ENCODE measurements at regions not wholly inside any gene's neighbourhood (a gene's known extent, or its start where the extent isn't known, plus 50 kb on each side); places are given as distances from the start of the nearest gene placed in this dataset.

DNA sequence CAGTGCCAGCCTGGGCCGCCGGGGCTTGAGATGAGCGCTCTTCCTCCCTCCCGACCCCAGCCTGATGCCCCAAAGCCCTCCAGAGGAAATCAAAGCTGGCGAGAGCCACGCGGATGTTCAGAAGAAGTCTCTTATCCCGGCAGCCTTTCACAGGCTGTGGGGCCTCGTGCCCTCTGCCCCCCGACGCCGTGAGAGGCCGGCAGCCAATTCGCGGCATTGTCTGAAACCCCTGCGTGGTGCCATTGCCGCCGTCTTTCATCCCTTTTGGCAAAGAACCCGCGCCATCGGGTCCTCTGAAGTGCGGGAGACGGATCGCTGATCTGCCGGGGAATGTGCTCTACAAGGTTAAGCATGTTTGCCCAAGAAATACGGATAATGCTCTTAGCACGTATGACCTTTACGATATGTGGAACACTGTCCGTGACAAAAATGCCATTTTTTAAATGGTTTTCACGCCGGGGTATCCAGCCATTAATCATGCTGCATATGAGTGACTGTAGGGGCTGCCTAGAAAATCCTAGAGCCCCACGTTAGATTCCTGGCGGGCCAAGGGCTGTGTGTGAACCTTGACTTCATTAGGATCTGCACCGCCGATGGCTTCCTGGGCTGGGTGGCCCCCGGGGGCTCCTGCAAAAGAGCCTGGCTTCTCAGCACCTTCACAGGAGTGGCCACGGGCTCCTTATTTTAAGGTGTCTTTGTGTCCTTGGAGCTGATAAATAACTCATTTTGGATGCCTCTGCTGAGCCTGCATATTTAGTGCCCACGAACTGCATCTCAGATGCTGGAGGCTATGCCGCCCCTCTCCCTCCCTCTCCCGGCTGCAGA is 165.1 kb upstream of the TNRC6C start (continued):
- TF ChIP-seq, protein P1, sequence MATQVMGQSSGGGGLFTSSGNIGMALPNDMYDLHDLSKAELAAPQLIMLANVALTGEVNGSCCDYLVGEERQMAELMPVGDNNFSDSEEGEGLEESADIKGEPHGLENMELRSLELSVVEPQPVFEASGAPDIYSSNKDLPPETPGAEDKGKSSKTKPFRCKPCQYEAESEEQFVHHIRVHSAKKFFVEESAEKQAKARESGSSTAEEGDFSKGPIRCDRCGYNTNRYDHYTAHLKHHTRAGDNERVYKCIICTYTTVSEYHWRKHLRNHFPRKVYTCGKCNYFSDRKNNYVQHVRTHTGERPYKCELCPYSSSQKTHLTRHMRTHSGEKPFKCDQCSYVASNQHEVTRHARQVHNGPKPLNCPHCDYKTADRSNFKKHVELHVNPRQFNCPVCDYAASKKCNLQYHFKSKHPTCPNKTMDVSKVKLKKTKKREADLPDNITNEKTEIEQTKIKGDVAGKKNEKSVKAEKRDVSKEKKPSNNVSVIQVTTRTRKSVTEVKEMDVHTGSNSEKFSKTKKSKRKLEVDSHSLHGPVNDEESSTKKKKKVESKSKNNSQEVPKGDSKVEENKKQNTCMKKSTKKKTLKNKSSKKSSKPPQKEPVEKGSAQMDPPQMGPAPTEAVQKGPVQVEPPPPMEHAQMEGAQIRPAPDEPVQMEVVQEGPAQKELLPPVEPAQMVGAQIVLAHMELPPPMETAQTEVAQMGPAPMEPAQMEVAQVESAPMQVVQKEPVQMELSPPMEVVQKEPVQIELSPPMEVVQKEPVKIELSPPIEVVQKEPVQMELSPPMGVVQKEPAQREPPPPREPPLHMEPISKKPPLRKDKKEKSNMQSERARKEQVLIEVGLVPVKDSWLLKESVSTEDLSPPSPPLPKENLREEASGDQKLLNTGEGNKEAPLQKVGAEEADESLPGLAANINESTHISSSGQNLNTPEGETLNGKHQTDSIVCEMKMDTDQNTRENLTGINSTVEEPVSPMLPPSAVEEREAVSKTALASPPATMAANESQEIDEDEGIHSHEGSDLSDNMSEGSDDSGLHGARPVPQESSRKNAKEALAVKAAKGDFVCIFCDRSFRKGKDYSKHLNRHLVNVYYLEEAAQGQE (IDR thresholded peaks at IDR 0.05) = no peak
- TF ChIP-seq RAD21 (IDR thresholded peaks at IDR 0.05) = no peak

DNA sequence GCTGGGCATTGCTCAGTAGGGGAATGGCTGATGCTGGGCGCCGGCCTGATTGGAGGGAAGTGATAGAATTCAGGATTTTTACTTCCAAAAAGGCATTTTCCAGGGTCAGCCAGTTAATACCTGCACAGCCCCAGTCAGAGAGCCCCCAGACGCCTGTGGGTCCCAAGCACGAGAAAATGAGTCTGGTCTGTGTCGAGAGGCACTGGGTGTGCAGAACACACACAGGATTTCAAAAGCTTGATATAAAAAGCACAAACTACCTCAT is 164.6 kb upstream of the TNRC6C start:
- TF ChIP-seq HNF4G (IDR thresholded peaks at IDR 0.05) = no peak
- TF ChIP-seq FOXA2 (IDR thresholded peaks at IDR 0.05) = no peak
- TF ChIP-seq, protein P2, sequence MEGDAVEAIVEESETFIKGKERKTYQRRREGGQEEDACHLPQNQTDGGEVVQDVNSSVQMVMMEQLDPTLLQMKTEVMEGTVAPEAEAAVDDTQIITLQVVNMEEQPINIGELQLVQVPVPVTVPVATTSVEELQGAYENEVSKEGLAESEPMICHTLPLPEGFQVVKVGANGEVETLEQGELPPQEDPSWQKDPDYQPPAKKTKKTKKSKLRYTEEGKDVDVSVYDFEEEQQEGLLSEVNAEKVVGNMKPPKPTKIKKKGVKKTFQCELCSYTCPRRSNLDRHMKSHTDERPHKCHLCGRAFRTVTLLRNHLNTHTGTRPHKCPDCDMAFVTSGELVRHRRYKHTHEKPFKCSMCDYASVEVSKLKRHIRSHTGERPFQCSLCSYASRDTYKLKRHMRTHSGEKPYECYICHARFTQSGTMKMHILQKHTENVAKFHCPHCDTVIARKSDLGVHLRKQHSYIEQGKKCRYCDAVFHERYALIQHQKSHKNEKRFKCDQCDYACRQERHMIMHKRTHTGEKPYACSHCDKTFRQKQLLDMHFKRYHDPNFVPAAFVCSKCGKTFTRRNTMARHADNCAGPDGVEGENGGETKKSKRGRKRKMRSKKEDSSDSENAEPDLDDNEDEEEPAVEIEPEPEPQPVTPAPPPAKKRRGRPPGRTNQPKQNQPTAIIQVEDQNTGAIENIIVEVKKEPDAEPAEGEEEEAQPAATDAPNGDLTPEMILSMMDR (IDR thresholded peaks at IDR 0.05; ENCODE audit: low read depth, low read length, missing input control) = no peak
- no peak for TF ChIP-seq SP1 (IDR thresholded peaks at IDR 0.05)
- no peak for TF ChIP-seq RAD21 (IDR thresholded peaks at IDR 0.05)
- no peak for TF ChIP-seq HNF4A (conservative IDR thresholded peaks at IDR 0.05)
- TF ChIP-seq YY1 (IDR thresholded peaks at IDR 0.05) = no peak
- TF ChIP-seq, protein P1 (IDR thresholded peaks at IDR 0.05) = no peak
- TF ChIP-seq, protein P3, sequence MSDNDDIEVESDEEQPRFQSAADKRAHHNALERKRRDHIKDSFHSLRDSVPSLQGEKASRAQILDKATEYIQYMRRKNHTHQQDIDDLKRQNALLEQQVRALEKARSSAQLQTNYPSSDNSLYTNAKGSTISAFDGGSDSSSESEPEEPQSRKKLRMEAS (IDR thresholded peaks at IDR 0.05) = no peak
- TF ChIP-seq NR2F2 (IDR thresholded peaks at IDR 0.05) = no peak
- TF ChIP-seq, protein P4, sequence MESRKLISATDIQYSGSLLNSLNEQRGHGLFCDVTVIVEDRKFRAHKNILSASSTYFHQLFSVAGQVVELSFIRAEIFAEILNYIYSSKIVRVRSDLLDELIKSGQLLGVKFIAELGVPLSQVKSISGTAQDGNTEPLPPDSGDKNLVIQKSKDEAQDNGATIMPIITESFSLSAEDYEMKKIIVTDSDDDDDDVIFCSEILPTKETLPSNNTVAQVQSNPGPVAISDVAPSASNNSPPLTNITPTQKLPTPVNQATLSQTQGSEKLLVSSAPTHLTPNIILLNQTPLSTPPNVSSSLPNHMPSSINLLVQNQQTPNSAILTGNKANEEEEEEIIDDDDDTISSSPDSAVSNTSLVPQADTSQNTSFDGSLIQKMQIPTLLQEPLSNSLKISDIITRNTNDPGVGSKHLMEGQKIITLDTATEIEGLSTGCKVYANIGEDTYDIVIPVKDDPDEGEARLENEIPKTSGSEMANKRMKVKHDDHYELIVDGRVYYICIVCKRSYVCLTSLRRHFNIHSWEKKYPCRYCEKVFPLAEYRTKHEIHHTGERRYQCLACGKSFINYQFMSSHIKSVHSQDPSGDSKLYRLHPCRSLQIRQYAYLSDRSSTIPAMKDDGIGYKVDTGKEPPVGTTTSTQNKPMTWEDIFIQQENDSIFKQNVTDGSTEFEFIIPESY (IDR thresholded peaks at IDR 0.05) = no peak
- TF ChIP-seq, protein P5, sequence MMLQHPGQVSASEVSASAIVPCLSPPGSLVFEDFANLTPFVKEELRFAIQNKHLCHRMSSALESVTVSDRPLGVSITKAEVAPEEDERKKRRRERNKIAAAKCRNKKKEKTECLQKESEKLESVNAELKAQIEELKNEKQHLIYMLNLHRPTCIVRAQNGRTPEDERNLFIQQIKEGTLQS (IDR thresholded peaks at IDR 0.05) = no peak
- no peak for TF ChIP-seq GABPA (IDR thresholded peaks at IDR 0.05 in 1 of 2, conservative IDR thresholded peaks at IDR 0.05 in 1 of 2)
- TF ChIP-seq JUND (IDR thresholded peaks at IDR 0.05) = no peak
- no peak for TF ChIP-seq FOXA1 (IDR thresholded peaks at IDR 0.05)
- no peak for TF ChIP-seq RXRA (IDR thresholded peaks at IDR 0.05)
- TF ChIP-seq TAF1 (conservative IDR thresholded peaks at IDR 0.05) = no peak
- TF ChIP-seq EGR1 (IDR thresholded peaks at IDR 0.05; ENCODE audit: low read depth in 2 of 2) = no peak
- WGBS = 74% methylated on average over 5 of the region's 5 CpGs
- Histone ChIP-seq H3K9me3 (ENCODE audit: control insufficient read depth in 4 of 4, low read length in 3 of 4) (no peaks in the 10 kb centered on the region), H3K9ac (ENCODE audit: low read depth in 1 of 2, low read length in 2 of 2) (no peak overlapping the region), H3K4me3 (ENCODE audit: low read depth in 1 of 3, low read length in 3 of 3) (no peak overlapping the region), H3K27me3 (ENCODE audit: control insufficient read depth in 4 of 4, insufficient read depth in 4 of 4, low read length in 3 of 4) (peaks cover 0 to 8% (median 2%) of the 10 kb centered on the region in 4 donors), H3K4me1 (ENCODE audit: control insufficient read depth in 4 of 4, insufficient read depth in 4 of 4, low read length in 3 of 4) (no peaks in the 10 kb centered on the region), H3K27ac (ENCODE audit: low read depth in 1 of 2, low read length in 2 of 2) (no peak overlapping the region), H3K36me3 (ENCODE audit: control insufficient read depth in 4 of 4, insufficient read depth in 3 of 4, low read depth in 1 of 4, low read length in 3 of 4) (no peaks in the 10 kb centered on the region)
- DNase-seq (ENCODE audit: low spot score) = no peak

Measured in liver (tissue), 8 donors.